Neuronal stem cell (in vitro differentiated cells): ENCODE measurements at regions not wholly inside any gene's neighbourhood (a gene's known extent, or its start where the extent isn't known, plus 50 kb on each side); places are given as distances from the start of the nearest gene placed in this dataset.
A peak's percentile ranks its signal among the peaks of the same experiment; 100 is the strongest.

Experiments used
- DNase-seq: peaks from one replicate; pipeline ENCODE4 v3.0.0-alpha.2; 2013; ENCODE audit warnings: low spot score
- H2AFZ ChIP-seq: one replicate; pipeline ENCODE4 v1.6.1; 2013; ENCODE audit warnings: mild to moderate bottlenecking, low read length, inconsistent platforms
- H2AK5ac ChIP-seq: 2 replicates; pipeline ENCODE4 v1.6.1; 2013; ENCODE audit warnings: low read depth, mild to moderate bottlenecking, inconsistent platforms, low read length, moderate library complexity, mixed read lengths
- H2BK120ac ChIP-seq: 2 replicates; pipeline ENCODE4 v1.6.1; 2013; ENCODE audit warnings: low read depth, mild to moderate bottlenecking, inconsistent platforms, low read length, moderate library complexity, mixed read lengths
- H2BK12ac ChIP-seq: one replicate; pipeline ENCODE4 v1.6.1; 2013; ENCODE audit warnings: low read length, inconsistent platforms
- H2BK15ac ChIP-seq: 2 replicates; pipeline ENCODE4 v1.6.1; 2013; ENCODE audit warnings: mild to moderate bottlenecking, low read length, inconsistent platforms, mixed read lengths
- H2BK5ac ChIP-seq: one replicate; pipeline ENCODE4 v1.6.1; 2013; ENCODE audit warnings: inconsistent platforms, mild to moderate bottlenecking, low read length, moderate library complexity
- H3K14ac ChIP-seq: one replicate; pipeline ENCODE4 v1.6.1; 2013; ENCODE audit warnings: low read length, inconsistent platforms
- H3K18ac ChIP-seq: 2 replicates; pipeline ENCODE4 v1.6.1; 2013; ENCODE audit warnings: low read length, inconsistent platforms
- H3K23ac ChIP-seq: 2 replicates; pipeline ENCODE4 v1.6.1; 2013; ENCODE audit warnings: low read depth, mild to moderate bottlenecking, mixed read lengths, low read length, inconsistent platforms; ENCODE audit not compliant: poor library complexity
- H3K27ac ChIP-seq: replicated peaks from 3 replicates; pipeline ENCODE4 v1.5.1; 2013; ENCODE audit warnings: low read length, inconsistent platforms
- H3K27me3 ChIP-seq, 3 experiments: 2 replicates each; pipeline ENCODE4 v1.6.1; 2013; ENCODE audit warnings: low read length in 3 of 3, mild to moderate bottlenecking in 2 of 3, inconsistent platforms in 1 of 3, low read depth in 1 of 3, mixed read lengths in 1 of 3, moderate library complexity in 1 of 3; ENCODE audit not compliant: control insufficient read depth in 3 of 3, insufficient read depth in 3 of 3
- H3K36me3 ChIP-seq, 2 donors: replicated peaks in 1 of 2; 2 replicates each; pipeline ENCODE4 v1.6.1; 2013; ENCODE audit warnings: low read length in 2 of 2; ENCODE audit not compliant: control insufficient read depth in 2 of 2, insufficient read depth in 2 of 2
- H3K4ac ChIP-seq: 2 replicates; pipeline ENCODE4 v1.6.1; 2013; ENCODE audit warnings: inconsistent platforms, mild to moderate bottlenecking, low read length, moderate library complexity
- H3K4me1 ChIP-seq, 2 donors: 1 replicate in 1 of 2; 2 replicates in 1 of 2; pipeline ENCODE4 v1.6.1; 2013; ENCODE audit warnings: low read length in 2 of 2, low read depth in 1 of 2; ENCODE audit not compliant: control insufficient read depth in 2 of 2, insufficient read depth in 1 of 2
- H3K4me2 ChIP-seq: one replicate; pipeline ENCODE4 v1.6.1; 2013; ENCODE audit warnings: mild to moderate bottlenecking, low read length, inconsistent platforms; ENCODE audit not compliant: insufficient read depth, poor library complexity, severe bottlenecking
- H3K4me3 ChIP-seq, 2 donors: 2 replicates each; pipeline ENCODE4 v1.5.1; 2013; ENCODE audit warnings: low read length in 2 of 2, mild to moderate bottlenecking in 2 of 2, inconsistent platforms in 1 of 2, moderate library complexity in 1 of 2
- H3K79me1 ChIP-seq: one replicate; pipeline ENCODE4 v1.6.1; 2013; ENCODE audit warnings: low read depth, mild to moderate bottlenecking, inconsistent platforms, low read length, moderate library complexity
- H3K9ac ChIP-seq: one replicate; pipeline ENCODE4 v1.6.1; 2013; ENCODE audit warnings: mild to moderate bottlenecking, low read depth, low read length, inconsistent platforms; ENCODE audit not compliant: poor library complexity
- H3K9me3 ChIP-seq, 2 donors: replicated peaks in 1 of 2; 2 replicates each; pipeline versions ENCODE3 to v1.6.1; 2013; ENCODE audit warnings: low read length in 2 of 2, mild to moderate bottlenecking in 2 of 2, inconsistent platforms in 1 of 2, low read depth in 1 of 2, mixed read lengths in 1 of 2, moderate library complexity in 1 of 2; ENCODE audit not compliant: control insufficient read depth in 2 of 2, insufficient read depth in 1 of 2
- H4K8ac ChIP-seq: one replicate; pipeline ENCODE4 v1.6.1; 2013; ENCODE audit warnings: low read depth, mild to moderate bottlenecking, inconsistent platforms, low read length, moderate library complexity
- H4K91ac ChIP-seq: one replicate; pipeline ENCODE4 v1.6.1; 2013; ENCODE audit warnings: low read length, low read depth, mild to moderate bottlenecking, inconsistent platforms; ENCODE audit not compliant: poor library complexity
- WGBS, 2 donors: extraction: QIAGEN DNeasy Blood & Tissue Kit; methylation state at CpG; one replicate each; pipeline ENCODE4 v1.1.7; 2013; ENCODE audit warnings: missing lambda C conversion rate in 2 of 2, mixed read lengths in 1 of 2; ENCODE audit not compliant: insufficient read length in 2 of 2, insufficient replicate concordance in 1 of 2; ENCODE audit errors: extremely low coverage in 2 of 2; 5-methylcytosine and 5-hydroxymethylcytosine counted together

DNA sequence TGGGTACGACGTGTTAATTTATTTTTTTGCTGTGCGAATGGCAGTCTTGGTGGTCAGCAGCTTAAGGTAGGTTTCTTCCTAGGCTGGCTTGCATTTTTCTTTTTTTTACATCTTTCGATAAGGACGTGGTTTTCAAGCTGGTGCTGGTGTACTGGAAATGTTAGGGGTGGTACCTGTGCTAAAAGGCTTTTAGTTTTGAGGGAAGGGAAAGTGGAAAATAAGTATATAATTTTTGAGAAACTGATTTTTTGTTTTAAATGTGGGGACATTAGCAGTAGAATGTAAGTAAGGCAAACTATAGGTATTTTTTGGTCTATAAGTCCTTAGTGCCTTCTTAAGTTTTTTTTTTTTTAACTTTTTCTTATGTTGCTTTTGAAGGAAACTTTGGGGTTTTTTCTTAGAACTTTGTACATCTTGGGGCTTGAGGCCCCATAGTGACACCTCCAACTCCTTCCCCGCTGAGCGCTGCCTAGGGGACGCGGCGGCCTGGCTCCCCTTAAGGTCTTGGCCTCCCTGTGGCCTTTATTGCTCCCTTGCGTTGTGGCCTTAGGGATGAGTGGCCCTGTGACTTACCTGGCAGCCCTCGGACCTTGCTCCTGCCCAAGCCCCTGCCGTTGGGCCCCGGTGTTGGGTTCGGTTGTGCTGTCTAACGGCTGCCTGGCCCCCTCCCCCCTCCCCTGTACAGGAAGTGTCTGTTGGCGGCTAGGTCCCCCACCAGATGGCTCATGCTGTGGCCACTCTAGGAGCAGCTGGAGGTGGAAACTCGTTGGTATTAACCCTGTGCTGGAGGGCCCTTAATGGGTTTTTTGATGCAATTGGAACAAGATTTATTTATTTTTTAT, 88.0 kb upstream of the RPRML start:
- Histone ChIP-seq H3K27me3 (no peaks in the 10 kb centered on the region), H3K9me3 (peaks cover 0 to 11% of the 10 kb centered on the region in 2 donors), H3K23ac (peak overlapping the region; percentile 94), H2BK12ac (no peak overlapping the region), H4K91ac (no peak overlapping the region), H3K9ac (peak overlapping the region; percentile 91), H2AK5ac (no peak overlapping the region), H2AFZ (peak overlapping the region; percentile 99), H3K79me1 (no peaks in the 10 kb centered on the region), H3K4me1 (no peaks in the 10 kb centered on the region), H3K36me3 (peaks cover 0 to 18% of the 10 kb centered on the region in 2 donors), H3K18ac (peak overlapping the region; percentile 68), H2BK15ac (no peak overlapping the region), H3K4me2 (peak overlapping the region; percentile 22), H3K4me3 (peak overlapping the region; percentile 90 to 100), H3K14ac (no peak overlapping the region), H2BK120ac (no peak overlapping the region), H3K4ac (no peak overlapping the region), H3K27ac (peak overlapping the region; percentile 59), H4K8ac (no peak overlapping the region), H2BK5ac (peak overlapping the region; percentile 62)
- no CpG with 5 or more reads among the region's 18 CpGs for WGBS, 2 donors
- peak; percentile 77 for DNase-seq

GRCh38 chr17:47066095-47066494, 87.0 kb upstream of the RPRML start:
- Histone ChIP-seq H2BK15ac (no peak overlapping the region), H2BK120ac (no peak overlapping the region), H3K27ac (no peak overlapping the region), H3K4me2 (no peak overlapping the region), H3K4me1 (no peaks in the 10 kb centered on the region), H2AK5ac (no peak overlapping the region), H3K23ac (no peak overlapping the region), H3K79me1 (no peaks in the 10 kb centered on the region), H2BK12ac (no peak overlapping the region), H2BK5ac (no peak overlapping the region), H3K14ac (no peak overlapping the region), H3K18ac (no peak overlapping the region), H3K27me3 (no peaks in the 10 kb centered on the region), H3K4ac (no peak overlapping the region), H4K91ac (no peak overlapping the region), H3K36me3 (peaks cover 0 to 18% of the 10 kb centered on the region in 2 donors), H3K9ac (no peak overlapping the region), H2AFZ (no peak overlapping the region), H3K9me3 (peaks cover 0 to 11% of the 10 kb centered on the region in 2 donors), H3K4me3 (no peak overlapping the region), H4K8ac (no peak overlapping the region)
- WGBS, 2 donors = no CpG with 5 or more reads among the region's 6 CpGs
- DNase-seq = no peak

DNA sequence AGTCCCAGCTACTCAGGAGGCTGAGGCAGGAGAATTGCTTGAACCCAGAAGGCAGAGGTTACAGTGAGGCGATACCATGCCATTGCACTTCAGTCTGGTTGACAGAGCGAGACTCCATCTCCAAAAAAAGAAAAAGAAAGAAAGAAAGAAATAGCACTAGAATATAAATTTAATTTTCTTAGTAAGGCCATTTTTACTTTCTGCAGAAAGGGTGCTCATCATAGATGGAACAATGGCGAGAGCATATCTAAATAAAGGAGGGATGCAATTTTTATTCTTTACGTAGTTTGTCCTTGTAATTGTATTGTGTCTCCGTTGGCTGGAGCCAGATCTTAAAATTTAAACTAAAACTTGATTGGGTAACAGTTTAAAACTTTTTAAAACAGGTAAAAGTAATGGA, 85.6 kb upstream of the RPRML start:
- no CpG with 5 or more reads among the region's 5 CpGs for WGBS, 2 donors
- Histone ChIP-seq H3K4ac (no peak overlapping the region), H3K14ac (no peak overlapping the region), H2BK5ac (no peak overlapping the region), H3K79me1 (peaks cover 2% of the 10 kb centered on the region), H3K4me2 (no peak overlapping the region), H2AFZ (no peak overlapping the region), H2BK15ac (no peak overlapping the region), H3K4me3 (no peak overlapping the region), H3K9ac (no peak overlapping the region), H3K27me3 (no peaks in the 10 kb centered on the region), H4K8ac (no peak overlapping the region), H3K27ac (no peak overlapping the region), H3K18ac (no peak overlapping the region), H4K91ac (no peak overlapping the region), H2BK120ac (no peak overlapping the region), H3K36me3 (peaks cover 0 to 23% of the 10 kb centered on the region in 2 donors), H3K4me1 (no peaks in the 10 kb centered on the region), H3K23ac (no peak overlapping the region), H2BK12ac (no peak overlapping the region), H2AK5ac (no peak overlapping the region), H3K9me3 (peaks cover 0 to 11% of the 10 kb centered on the region in 2 donors)
- DNase-seq = no peak

GRCh38 chr17:47063475-47063874, 84.4 kb upstream of the RPRML start:
- H4K8ac ChIP-seq = no peak overlapping the region
- no peak overlapping the region for H2AK5ac ChIP-seq
- DNase-seq = no peak
- no peak overlapping the region for H3K18ac ChIP-seq
- no peak overlapping the region for H2AFZ ChIP-seq
- no peaks in the 10 kb centered on the region for H3K27me3 ChIP-seq
- no peak overlapping the region for H2BK12ac ChIP-seq
- H3K4me2 ChIP-seq = no peak overlapping the region
- no peak overlapping the region for H3K27ac ChIP-seq
- no CpG with 5 or more reads among the region's 11 CpGs for WGBS, 2 donors
- peaks cover 0 to 11% of the 10 kb centered on the region in 2 donors for H3K9me3 ChIP-seq
- H2BK120ac ChIP-seq = no peak overlapping the region
- H3K4ac ChIP-seq = no peak overlapping the region
- H4K91ac ChIP-seq = no peak overlapping the region
- no peak overlapping the region for H3K23ac ChIP-seq
- H2BK15ac ChIP-seq = no peak overlapping the region
- peaks cover 2% of the 10 kb centered on the region for H3K79me1 ChIP-seq
- H3K36me3 ChIP-seq = peaks cover 0 to 24% of the 10 kb centered on the region in 2 donors
- H3K9ac ChIP-seq = no peak overlapping the region
- no peak overlapping the region for H3K14ac ChIP-seq
- H3K4me1 ChIP-seq = no peaks in the 10 kb centered on the region
- no peak overlapping the region for H2BK5ac ChIP-seq
- H3K4me3 ChIP-seq = no peak overlapping the region
